ENCODE measurements at regions not wholly inside any gene's neighbourhood (a gene's known extent, or its start where the extent isn't known, plus 50 kb on each side); places are given as distances from the start of the nearest gene placed in this dataset.

- TF ChIP-seq CHD4 (IDR thresholded peaks at IDR 0.05; ENCODE audit: borderline replicate concordance) (no peak), EHMT2 (IDR thresholded peaks at IDR 0.05; ENCODE audit: low read depth) (no peak), JUN (IDR thresholded peaks at IDR 0.05) (no peak), EHF (CRISPR knock-in tag; IDR thresholded peaks at IDR 0.05) (no peak), REST (IDR thresholded peaks at IDR 0.05) (no peak), ZC3H11A (IDR thresholded peaks at IDR 0.05) (no peak), MAFK (IDR thresholded peaks at IDR 0.05; ENCODE audit: partially characterized antibody) (no peak), FOSL2 (IDR thresholded peaks at IDR 0.05) (no peak), FOSL2 (CRISPR knock-in tag; IDR thresholded peaks at IDR 0.05) (no peak), ZSCAN20 (CRISPR knock-in tag; IDR thresholded peaks at IDR 0.05) (no peak), CHD2 (IDR thresholded peaks at IDR 0.05; ENCODE audit: low read length, partially characterized antibody) (no peak), KDM5A (IDR thresholded peaks at IDR 0.05) (no peak), EP300 (IDR thresholded peaks at IDR 0.05) (no peak), HOXB13 (CRISPR knock-in tag; IDR thresholded peaks at IDR 0.05; ENCODE audit: low read depth) (no peak), PBX3 (IDR thresholded peaks at IDR 0.05) (no peak), CEBPB (IDR thresholded peaks at IDR 0.05) (no peak), NR3C1 (IDR thresholded peaks at IDR 0.05) (no peak), HEYL (CRISPR knock-in tag; IDR thresholded peaks at IDR 0.05) (no peak), POLR2A (IDR thresholded peaks at IDR 0.05; ENCODE audit: low read length) (no peak)
- TF ChIP-seq, protein P1, sequence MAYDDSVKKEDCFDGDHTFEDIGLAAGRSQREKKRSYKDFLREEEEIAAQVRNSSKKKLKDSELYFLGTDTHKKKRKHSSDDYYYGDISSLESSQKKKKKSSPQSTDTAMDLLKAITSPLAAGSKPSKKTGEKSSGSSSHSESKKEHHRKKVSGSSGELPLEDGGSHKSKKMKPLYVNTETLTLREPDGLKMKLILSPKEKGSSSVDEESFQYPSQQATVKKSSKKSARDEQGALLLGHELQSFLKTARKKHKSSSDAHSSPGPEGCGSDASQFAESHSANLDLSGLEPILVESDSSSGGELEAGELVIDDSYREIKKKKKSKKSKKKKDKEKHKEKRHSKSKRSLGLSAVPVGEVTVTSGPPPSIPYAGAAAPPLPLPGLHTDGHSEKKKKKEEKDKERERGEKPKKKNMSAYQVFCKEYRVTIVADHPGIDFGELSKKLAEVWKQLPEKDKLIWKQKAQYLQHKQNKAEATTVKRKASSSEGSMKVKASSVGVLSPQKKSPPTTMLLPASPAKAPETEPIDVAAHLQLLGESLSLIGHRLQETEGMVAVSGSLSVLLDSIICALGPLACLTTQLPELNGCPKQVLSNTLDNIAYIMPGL (CRISPR knock-in tag; IDR thresholded peaks at IDR 0.05; ENCODE audit: borderline replicate concordance), result no peak
- no peaks in the 10 kb centered on the region for H3K4me1 ChIP-seq
- WGBS (ENCODE audit: missing lambda C conversion rate), result 10% methylated on average over 4 of the region's 4 CpGs
- no peak overlapping the region for H3K4me3 ChIP-seq
- ATAC-seq (no peak), DNase-seq (ENCODE audit: low read depth in 1 of 2, low spot score in 1 of 2) (no peak), FAIRE-seq (no peak)
- ChIA-PET POLR2A (no interaction called here), CTCF (no interaction called here)
- H3K27ac ChIP-seq, result no peak overlapping the region
- no peaks in the 10 kb centered on the region for H3K9me3 ChIP-seq
- H3K4me2 ChIP-seq, result no peak overlapping the region
These were observed 464.5 kb downstream of the MATN1 start for GRCh38 chr1:30258876-30259275.

DNA sequence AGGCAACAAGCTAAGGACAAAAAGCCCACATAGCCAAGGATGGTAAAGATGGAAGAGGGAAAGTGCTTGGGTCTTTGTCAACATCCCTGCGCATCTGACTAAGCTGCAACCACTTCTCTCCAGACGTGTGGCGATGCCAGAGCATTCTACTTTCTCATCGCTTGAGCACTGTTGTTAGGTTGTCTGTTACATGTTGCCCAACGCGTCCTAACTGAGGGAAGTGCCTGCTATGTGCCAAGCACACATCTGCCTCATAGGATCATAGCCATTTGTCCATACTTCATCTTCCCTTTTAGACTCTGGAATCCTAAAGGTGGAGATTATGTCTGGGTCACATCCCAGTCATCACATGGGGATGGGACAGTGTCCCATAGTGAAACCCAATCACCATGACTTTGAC lies 464.9 kb downstream of the MATN1 start:
- ChIA-PET CTCF (no interaction called here), POLR2A (no interaction called here)
- 31% methylated on average over 6 of the region's 6 CpGs for WGBS (ENCODE audit: missing lambda C conversion rate)
- no peak for DNase-seq (ENCODE audit: low read depth in 1 of 2, low spot score in 1 of 2)
- FAIRE-seq, result no peak
- Histone ChIP-seq H3K9me3 (no peaks in the 10 kb centered on the region), H3K4me3 (no peak overlapping the region), H3K4me1 (no peaks in the 10 kb centered on the region), H3K27ac (no peak overlapping the region), H3K4me2 (no peak overlapping the region)
- no peak for TF ChIP-seq POLR2AphosphoS2 (conservative IDR thresholded peaks at IDR 0.05; ENCODE audit: low read length)
- no peak for TF ChIP-seq RCOR1 (IDR thresholded peaks at IDR 0.05; ENCODE audit: low read depth, low read length)
- TF ChIP-seq TP53 (CRISPR knock-in tag; IDR thresholded peaks at IDR 0.05), result no peak
- TF ChIP-seq MAFK (IDR thresholded peaks at IDR 0.05; ENCODE audit: partially characterized antibody), result no peak
- no peak for TF ChIP-seq RFX5 (IDR thresholded peaks at IDR 0.05)
- TF ChIP-seq HOXB5 (CRISPR knock-in tag; IDR thresholded peaks at IDR 0.05), result no peak
- TF ChIP-seq ESRRA (IDR thresholded peaks at IDR 0.05; ENCODE audit: borderline replicate concordance, low read length), result no peak
- TF ChIP-seq NPAS2 (CRISPR knock-in tag; IDR thresholded peaks at IDR 0.05; ENCODE audit: borderline replicate concordance), result no peak
- no peak for ATAC-seq
